GM21529 (cell line): ENCODE measurements at regions not wholly inside any gene's neighbourhood (a gene's known extent, or its start where the extent isn't known, plus 50 kb on each side); places are given as distances from the start of the nearest gene placed in this dataset.

Experiments
- ATAC-seq: cut with Tn5 transposase; IDR thresholded peaks from one replicate; pipeline ENCODE4 v1.9.1; 2021; ENCODE audit not compliant: unreplicated experiment

GRCh38 chr2:17309181-17309580 lies 209.1 kb downstream of the RAD51AP2 start:
- no peak for ATAC-seq

- ATAC-seq: no peak
Observed at GRCh38 chr2:17306706-17307105, 211.5 kb downstream of the RAD51AP2 start.

GRCh38 chr2:17306219-17306618 lies 212.0 kb downstream of the RAD51AP2 start:
- ATAC-seq: no peak

GRCh38 chr2:17303521-17303920 lies 214.7 kb downstream of the RAD51AP2 start:
- ATAC-seq: no peak

- no peak for ATAC-seq
Observed at GRCh38 chr2:17303054-17303453, 215.2 kb downstream of the RAD51AP2 start.

- ATAC-seq: no peak
Observed at GRCh38 chr2:17302281-17302680, 216.0 kb downstream of the RAD51AP2 start.

- no peak for ATAC-seq
Observed at GRCh38 chr2:17301437-17301836, 216.8 kb downstream of the RAD51AP2 start.

GRCh38 chr2:17299891-17300540 lies 218.2 kb downstream of the RAD51AP2 start:
- ATAC-seq: no peak

- no peak for ATAC-seq
Observed at GRCh38 chr2:17298453-17298852, 219.8 kb downstream of the RAD51AP2 start.

GRCh38 chr2:17296686-17297085 lies 221.6 kb downstream of the RAD51AP2 start:
- ATAC-seq: no peak

GRCh38 chr2:17289669-17290068 lies 228.6 kb downstream of the RAD51AP2 start:
- no peak for ATAC-seq

- ATAC-seq: no peak
Observed at GRCh38 chr2:17287183-17287582, 231.1 kb downstream of the RAD51AP2 start.

- ATAC-seq: no peak
Observed at GRCh38 chr2:17282826-17283225, 235.4 kb downstream of the RAD51AP2 start.

GRCh38 chr2:17282245-17282644 lies 236.0 kb downstream of the RAD51AP2 start:
- ATAC-seq: no peak

GRCh38 chr2:17276220-17276619 lies 242.0 kb downstream of the RAD51AP2 start:
- ATAC-seq: no peak

GRCh38 chr2:17272652-17273525 lies 245.4 kb downstream of the RAD51AP2 start:
- peak; percentile 63 for ATAC-seq

GRCh38 chr2:17272170-17272569 lies 246.1 kb downstream of the RAD51AP2 start:
- ATAC-seq: no peak

GRCh38 chr2:17271416-17271815 lies 246.8 kb downstream of the RAD51AP2 start:
- no peak for ATAC-seq

- peak; percentile 84 for ATAC-seq
Observed at GRCh38 chr2:17270894-17271293, 247.3 kb downstream of the RAD51AP2 start.

GRCh38 chr2:17263570-17263968 lies 254.7 kb downstream of the RAD51AP2 start:
- ATAC-seq: no peak

GRCh38 chr2:17262854-17263569 lies 255.2 kb downstream of the RAD51AP2 start:
- no peak for ATAC-seq

GRCh38 chr2:17259613-17260012 lies 258.6 kb downstream of the RAD51AP2 start:
- no peak for ATAC-seq
